ENCODE measurements at regions not wholly inside any gene's neighbourhood (a gene's known extent, or its start where the extent isn't known, plus 50 kb on each side); places are given as distances from the start of the nearest gene placed in this dataset.

GRCh38 chr11:87851827-87852226 lies 323.4 kb downstream of the RAB38 start:
- Histone ChIP-seq H3K4me3 (replicated peaks; ENCODE audit: low read depth, low read length) (no peak overlapping the region), H3K27me3 (replicated peaks; ENCODE audit: control insufficient read depth, insufficient read depth, low read length) (no peaks in the 10 kb centered on the region), H3K36me3 (ENCODE audit: control insufficient read depth, insufficient read depth, low read length) (no peaks in the 10 kb centered on the region)
- DNase-seq (ENCODE audit: extremely low read depth, insufficient read length): no peak
- no peak for TF ChIP-seq CTCF (IDR thresholded peaks at IDR 0.05; ENCODE audit: insufficient read depth, low read length, poor library complexity, severe bottlenecking)

GRCh38 chr11:87851234-87851633 lies 324.0 kb downstream of the RAB38 start:
- Histone ChIP-seq H3K27me3 (replicated peaks; ENCODE audit: control insufficient read depth, insufficient read depth, low read length) (no peaks in the 10 kb centered on the region), H3K4me3 (replicated peaks; ENCODE audit: low read depth, low read length) (no peak overlapping the region), H3K36me3 (ENCODE audit: control insufficient read depth, insufficient read depth, low read length) (no peaks in the 10 kb centered on the region)
- DNase-seq (ENCODE audit: extremely low read depth, insufficient read length): no peak
- no peak for TF ChIP-seq CTCF (IDR thresholded peaks at IDR 0.05; ENCODE audit: insufficient read depth, low read length, poor library complexity, severe bottlenecking)

DNA sequence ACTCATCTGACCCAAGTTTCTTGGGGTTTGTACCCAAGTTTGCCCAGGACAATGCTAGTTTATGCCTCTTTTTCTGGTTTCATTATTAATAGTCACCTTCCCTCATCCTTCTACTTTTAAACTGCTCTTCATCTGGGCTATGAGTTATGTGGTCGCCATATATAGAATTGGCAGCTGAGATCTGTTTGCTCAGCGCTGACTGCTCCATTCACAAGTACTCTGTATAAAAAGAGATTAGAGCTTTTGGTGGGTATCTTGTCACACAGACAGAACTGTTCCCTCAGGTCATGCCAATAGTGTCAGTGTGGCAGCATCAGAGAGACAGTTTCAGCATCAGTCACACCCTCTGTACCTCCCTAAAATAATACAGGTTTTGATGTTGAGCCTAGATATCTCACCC lies 326.0 kb downstream of the RAB38 start:
- TF ChIP-seq CTCF (IDR thresholded peaks at IDR 0.05; ENCODE audit: insufficient read depth, low read length, poor library complexity, severe bottlenecking): no peak
- DNase-seq (ENCODE audit: extremely low read depth, insufficient read length): no peak
- Histone ChIP-seq H3K27me3 (replicated peaks; ENCODE audit: control insufficient read depth, insufficient read depth, low read length) (no peaks in the 10 kb centered on the region), H3K4me3 (replicated peaks; ENCODE audit: low read depth, low read length) (no peak overlapping the region), H3K36me3 (ENCODE audit: control insufficient read depth, insufficient read depth, low read length) (no peaks in the 10 kb centered on the region)

DNA sequence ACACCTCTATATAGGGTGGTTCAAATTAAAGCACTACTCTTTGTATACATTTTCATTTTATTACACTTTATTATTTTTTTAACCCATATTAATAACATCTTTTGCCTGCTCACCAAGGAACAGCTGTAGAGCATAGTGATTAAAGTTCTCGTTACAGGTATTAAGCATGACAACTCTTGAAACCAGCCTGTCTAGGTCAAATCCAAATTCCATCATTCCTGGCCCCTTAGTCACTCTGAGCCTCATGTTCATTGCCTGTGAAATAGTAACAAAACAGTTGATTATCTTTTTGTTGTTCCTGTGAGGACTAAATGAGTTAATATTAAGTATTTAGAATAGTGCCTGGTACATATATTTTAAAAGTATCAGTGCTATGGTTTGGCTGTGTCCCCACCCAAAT lies 334.5 kb downstream of the RAB38 start:
- Histone ChIP-seq H3K4me3 (replicated peaks; ENCODE audit: low read depth, low read length) (no peak overlapping the region), H3K27me3 (replicated peaks; ENCODE audit: control insufficient read depth, insufficient read depth, low read length) (no peaks in the 10 kb centered on the region), H3K36me3 (ENCODE audit: control insufficient read depth, insufficient read depth, low read length) (no peaks in the 10 kb centered on the region)
- no peak for TF ChIP-seq CTCF (IDR thresholded peaks at IDR 0.05; ENCODE audit: insufficient read depth, low read length, poor library complexity, severe bottlenecking)
- no peak for DNase-seq (ENCODE audit: extremely low read depth, insufficient read length)

DNA sequence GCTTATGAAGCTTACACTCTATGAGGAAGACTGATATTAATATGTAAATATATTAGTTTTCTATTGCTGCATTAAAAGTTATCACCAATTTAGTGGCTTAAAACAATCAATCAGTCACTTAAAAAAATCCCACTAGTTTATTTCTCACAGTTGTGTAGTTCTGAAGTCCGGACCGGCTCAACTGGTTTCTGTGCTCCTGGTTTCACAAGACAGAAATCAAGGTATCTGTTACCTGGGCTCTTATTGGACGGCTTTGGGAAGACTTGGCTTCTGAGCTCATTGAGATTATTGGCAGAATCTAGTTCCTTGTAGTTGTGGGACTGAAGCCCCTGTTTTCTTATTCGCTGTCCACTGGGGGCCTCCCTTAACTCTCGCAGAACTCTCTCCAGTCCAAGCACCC lies 343.0 kb downstream of the RAB38 start:
- TF ChIP-seq CTCF (IDR thresholded peaks at IDR 0.05; ENCODE audit: insufficient read depth, low read length, poor library complexity, severe bottlenecking): no peak
- no peak for DNase-seq (ENCODE audit: extremely low read depth, insufficient read length)
- H3K27me3 ChIP-seq (replicated peaks; ENCODE audit: control insufficient read depth, insufficient read depth, low read length): no peaks in the 10 kb centered on the region
- no peaks in the 10 kb centered on the region for H3K36me3 ChIP-seq (ENCODE audit: control insufficient read depth, insufficient read depth, low read length)
- H3K4me3 ChIP-seq (replicated peaks; ENCODE audit: low read depth, low read length): no peak overlapping the region

DNA sequence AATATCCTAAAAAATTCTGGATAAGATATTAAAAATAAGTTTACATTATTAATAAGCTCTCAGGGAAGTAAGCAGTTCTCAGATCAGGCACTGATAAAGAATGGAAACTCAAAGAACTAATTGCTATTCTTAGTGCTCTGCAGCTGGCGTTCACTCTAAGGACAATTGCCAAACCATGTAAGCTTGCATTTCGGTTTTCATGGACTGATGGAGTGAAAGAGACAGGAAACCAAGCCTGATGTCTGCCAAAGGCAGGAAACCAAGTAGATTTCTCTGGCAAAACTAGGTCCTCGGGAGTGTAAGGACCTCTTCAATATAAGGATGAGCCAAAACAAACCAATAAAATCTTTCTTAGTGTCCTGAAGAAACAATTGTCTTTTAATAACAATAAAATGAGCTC lies 355.2 kb downstream of the RAB38 start:
- Histone ChIP-seq H3K36me3 (ENCODE audit: control insufficient read depth, insufficient read depth, low read length) (no peaks in the 10 kb centered on the region), H3K4me3 (replicated peaks; ENCODE audit: low read depth, low read length) (no peak overlapping the region), H3K27me3 (replicated peaks; ENCODE audit: control insufficient read depth, insufficient read depth, low read length) (no peaks in the 10 kb centered on the region)
- no peak for DNase-seq (ENCODE audit: extremely low read depth, insufficient read length)
- TF ChIP-seq CTCF (IDR thresholded peaks at IDR 0.05; ENCODE audit: insufficient read depth, low read length, poor library complexity, severe bottlenecking): no peak
